Gastroesophageal sphincter (tissue), 3 donors: ENCODE measurements at regions not wholly inside any gene's neighbourhood (a gene's known extent, or its start where the extent isn't known, plus 50 kb on each side); places are given as distances from the start of the nearest gene placed in this dataset.

Source experiments
- POLR2A ChIP-seq, 2 donors: fragments of 450-650 bp; IDR thresholded peaks; one replicate each; pipeline ENCODE4 v1.6.1; 2017; ENCODE audit warnings: antibody characterized with exemption in 2 of 2, mild to moderate bottlenecking in 2 of 2, moderate library complexity in 1 of 2
- POLR2AphosphoS5 ChIP-seq: sonication (generic); formaldehyde crosslinking; IDR thresholded peaks from one replicate; pipeline ENCODE4 v1.6.1; 2017; ENCODE audit warnings: antibody characterized with exemption
- TF ChIP-seq, protein P1 (sequence below), 4 experiments: fragments of 200-600 bp in 2 of 4; fragments of 450-650 bp in 2 of 4; sonication (generic) in 1 of 4; IDR thresholded peaks; one replicate each; pipeline ENCODE4 v1.5.1; 2017 to 2019; ENCODE audit warnings: antibody characterized with exemption in 4 of 4, mild to moderate bottlenecking in 2 of 4, moderate library complexity in 2 of 4

- TF ChIP-seq, protein P1, sequence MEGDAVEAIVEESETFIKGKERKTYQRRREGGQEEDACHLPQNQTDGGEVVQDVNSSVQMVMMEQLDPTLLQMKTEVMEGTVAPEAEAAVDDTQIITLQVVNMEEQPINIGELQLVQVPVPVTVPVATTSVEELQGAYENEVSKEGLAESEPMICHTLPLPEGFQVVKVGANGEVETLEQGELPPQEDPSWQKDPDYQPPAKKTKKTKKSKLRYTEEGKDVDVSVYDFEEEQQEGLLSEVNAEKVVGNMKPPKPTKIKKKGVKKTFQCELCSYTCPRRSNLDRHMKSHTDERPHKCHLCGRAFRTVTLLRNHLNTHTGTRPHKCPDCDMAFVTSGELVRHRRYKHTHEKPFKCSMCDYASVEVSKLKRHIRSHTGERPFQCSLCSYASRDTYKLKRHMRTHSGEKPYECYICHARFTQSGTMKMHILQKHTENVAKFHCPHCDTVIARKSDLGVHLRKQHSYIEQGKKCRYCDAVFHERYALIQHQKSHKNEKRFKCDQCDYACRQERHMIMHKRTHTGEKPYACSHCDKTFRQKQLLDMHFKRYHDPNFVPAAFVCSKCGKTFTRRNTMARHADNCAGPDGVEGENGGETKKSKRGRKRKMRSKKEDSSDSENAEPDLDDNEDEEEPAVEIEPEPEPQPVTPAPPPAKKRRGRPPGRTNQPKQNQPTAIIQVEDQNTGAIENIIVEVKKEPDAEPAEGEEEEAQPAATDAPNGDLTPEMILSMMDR (IDR thresholded peaks at IDR 0.05): no peak
- TF ChIP-seq POLR2A (IDR thresholded peaks at IDR 0.05) (no peak), POLR2AphosphoS5 (no peak)
These were observed 185.6 kb upstream of the TAB2 start for GRCh38 chr6:149131891-149132290.
